ENCODE measurements at regions not wholly inside any gene's neighbourhood (a gene's known extent, or its start where the extent isn't known, plus 50 kb on each side); places are given as distances from the start of the nearest gene placed in this dataset.

DNA sequence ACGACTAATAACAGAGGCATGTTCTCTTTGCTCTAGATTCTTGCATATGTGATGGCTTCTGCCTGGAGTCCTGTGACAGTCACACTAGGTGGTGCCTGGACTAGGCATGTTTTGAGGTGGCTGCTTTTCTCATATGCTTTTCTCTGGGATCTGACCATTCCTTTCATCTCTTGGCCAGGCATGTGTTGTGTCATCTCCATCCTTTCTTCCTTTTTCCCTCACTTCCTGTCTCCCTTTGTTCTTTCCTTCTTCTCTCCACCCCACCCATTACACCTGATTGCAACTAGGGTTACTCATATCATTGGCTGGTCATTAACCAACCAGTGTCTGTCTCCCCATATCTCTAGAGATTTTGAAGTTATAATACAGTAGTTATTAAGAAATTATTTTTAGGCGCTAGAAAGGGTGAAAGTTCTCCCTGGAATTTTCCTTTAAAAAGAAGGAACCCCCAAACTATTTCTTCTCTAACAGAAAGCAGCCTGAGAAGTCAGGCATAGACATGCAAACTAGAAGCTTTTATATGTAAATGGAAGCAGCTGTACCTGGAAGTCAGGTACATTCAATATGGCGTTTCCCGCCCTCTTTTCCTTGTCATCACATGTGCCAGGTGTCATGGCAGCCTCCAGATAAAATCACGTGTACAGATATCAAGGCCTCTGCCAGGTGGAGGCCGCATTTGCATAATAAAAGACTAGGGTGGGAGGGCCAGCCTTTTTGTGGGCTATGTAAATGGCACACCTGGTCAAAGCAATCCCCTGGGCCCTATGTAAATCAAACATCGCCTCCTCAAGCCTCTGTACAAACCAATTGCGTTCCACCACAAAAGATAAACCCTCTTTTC lies 220.4 kb upstream of the MEX3C start:
- H3K4me1 Mint-ChIP-seq: no peaks in the 10 kb centered on the region
- no peak for DNase-seq
- H4K20me1 ChIP-seq (ENCODE audit: insufficient read depth, low read length): no peaks in the 10 kb centered on the region
- no peaks in the 10 kb centered on the region for H3K4me1 ChIP-seq (ENCODE audit: control insufficient read depth in 1 of 2, insufficient read depth in 2 of 2, low read length in 2 of 2)
- no peaks in the 10 kb centered on the region for H3K36me3 Mint-ChIP-seq
- H3K36me3 ChIP-seq (replicated peaks in 1 of 2; ENCODE audit: control insufficient read depth in 1 of 2, insufficient read depth in 2 of 2, low read length in 2 of 2): no peaks in the 10 kb centered on the region
- TF ChIP-seq, protein P1, sequence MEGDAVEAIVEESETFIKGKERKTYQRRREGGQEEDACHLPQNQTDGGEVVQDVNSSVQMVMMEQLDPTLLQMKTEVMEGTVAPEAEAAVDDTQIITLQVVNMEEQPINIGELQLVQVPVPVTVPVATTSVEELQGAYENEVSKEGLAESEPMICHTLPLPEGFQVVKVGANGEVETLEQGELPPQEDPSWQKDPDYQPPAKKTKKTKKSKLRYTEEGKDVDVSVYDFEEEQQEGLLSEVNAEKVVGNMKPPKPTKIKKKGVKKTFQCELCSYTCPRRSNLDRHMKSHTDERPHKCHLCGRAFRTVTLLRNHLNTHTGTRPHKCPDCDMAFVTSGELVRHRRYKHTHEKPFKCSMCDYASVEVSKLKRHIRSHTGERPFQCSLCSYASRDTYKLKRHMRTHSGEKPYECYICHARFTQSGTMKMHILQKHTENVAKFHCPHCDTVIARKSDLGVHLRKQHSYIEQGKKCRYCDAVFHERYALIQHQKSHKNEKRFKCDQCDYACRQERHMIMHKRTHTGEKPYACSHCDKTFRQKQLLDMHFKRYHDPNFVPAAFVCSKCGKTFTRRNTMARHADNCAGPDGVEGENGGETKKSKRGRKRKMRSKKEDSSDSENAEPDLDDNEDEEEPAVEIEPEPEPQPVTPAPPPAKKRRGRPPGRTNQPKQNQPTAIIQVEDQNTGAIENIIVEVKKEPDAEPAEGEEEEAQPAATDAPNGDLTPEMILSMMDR (IDR thresholded peaks at IDR 0.05): no peak
- H3K4me2 ChIP-seq (replicated peaks; ENCODE audit: extremely low read depth, low read length, poor library complexity, severe bottlenecking): no peak overlapping the region
- intact Hi-C loops (cut with micrococcal nuclease): no loop called here
- H3K27ac ChIP-seq (ENCODE audit: low read depth in 1 of 2, low read length in 2 of 2): no peak overlapping the region
- peaks cover 0 to 4% (median 2%) of the 10 kb centered on the region in 3 donors for H3K27me3 Mint-ChIP-seq (ENCODE audit: low read depth in 3 of 3)
- H3K9me3 Mint-ChIP-seq: peaks cover 0 to 7% (median 0%) of the 10 kb centered on the region in 7 donors
- H3K27me3 ChIP-seq (ENCODE audit: control insufficient read depth in 2 of 2, insufficient read depth in 2 of 2, low read length in 2 of 2): no peaks in the 10 kb centered on the region
- no peaks in the 10 kb centered on the region for H3K9me3 ChIP-seq (replicated peaks in 1 of 2; ENCODE audit: control insufficient read depth in 1 of 2, insufficient read depth in 1 of 2, low read length in 2 of 2)
- no peaks in the 10 kb centered on the region for H3K79me2 ChIP-seq (ENCODE audit: insufficient read depth, low read length)
- no peak overlapping the region for H3K4me3 Mint-ChIP-seq
- 100% methylated on average over 5 of the region's 8 CpGs for whole genome bisulfite sequencing (ENCODE audit: insufficient coverage)
- H3K4me3 ChIP-seq (replicated peaks in 1 of 3; ENCODE audit: low read depth in 2 of 3, low read length in 3 of 3): no peak overlapping the region
- no peak overlapping the region for H3K27ac Mint-ChIP-seq
- H2AFZ ChIP-seq (ENCODE audit: insufficient read depth, low read depth, low read length, poor library complexity, severe bottlenecking): no peak overlapping the region
- no peak overlapping the region for H3K9ac ChIP-seq (ENCODE audit: insufficient read depth, low read length, poor library complexity, severe bottlenecking)

DNA sequence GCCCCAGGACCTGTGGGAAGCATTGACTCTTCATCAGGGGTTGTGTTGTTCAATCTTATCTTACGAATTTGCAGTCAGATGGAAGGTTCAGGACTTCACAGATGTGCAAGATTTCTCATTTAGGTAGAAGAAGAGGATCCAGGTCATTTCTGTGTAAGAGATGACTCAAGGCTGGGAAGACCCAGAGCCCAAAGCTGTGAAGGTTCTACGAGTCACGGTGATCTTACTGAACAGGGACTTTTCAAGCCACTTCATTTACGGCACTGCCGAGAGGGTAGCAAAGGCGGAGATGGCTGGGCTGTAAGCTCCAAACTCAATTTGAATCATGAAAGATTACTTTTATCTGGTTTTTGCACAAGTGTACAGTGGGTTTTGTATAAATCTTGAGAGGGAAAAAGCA lies 228.0 kb upstream of the MEX3C start:
- H3K4me1 ChIP-seq (ENCODE audit: control insufficient read depth in 1 of 2, insufficient read depth in 2 of 2, low read length in 2 of 2): no peaks in the 10 kb centered on the region
- TF ChIP-seq, protein P1 (IDR thresholded peaks at IDR 0.05): no peak
- DNase-seq: no peak
- H4K20me1 ChIP-seq (ENCODE audit: insufficient read depth, low read length): no peaks in the 10 kb centered on the region
- H3K36me3 Mint-ChIP-seq: no peaks in the 10 kb centered on the region
- no peak overlapping the region for H3K4me3 ChIP-seq (replicated peaks in 1 of 3; ENCODE audit: low read depth in 2 of 3, low read length in 3 of 3)
- H3K27ac Mint-ChIP-seq: no peak overlapping the region
- H3K4me3 Mint-ChIP-seq: no peak overlapping the region
- H3K27ac ChIP-seq (ENCODE audit: low read depth in 1 of 2, low read length in 2 of 2): no peak overlapping the region
- H3K27me3 ChIP-seq (ENCODE audit: control insufficient read depth in 2 of 2, insufficient read depth in 2 of 2, low read length in 2 of 2): no peaks in the 10 kb centered on the region
- 87% methylated on average over 6 of the region's 6 CpGs for WGBS (ENCODE audit: insufficient coverage)
- no peak overlapping the region for H3K9ac ChIP-seq (ENCODE audit: insufficient read depth, low read length, poor library complexity, severe bottlenecking)
- H3K9me3 Mint-ChIP-seq: peaks cover 0 to 10% (median 0%) of the 10 kb centered on the region in 7 donors
- no peaks in the 10 kb centered on the region for H3K4me1 Mint-ChIP-seq
- no peaks in the 10 kb centered on the region for H3K36me3 ChIP-seq (replicated peaks in 1 of 2; ENCODE audit: control insufficient read depth in 1 of 2, insufficient read depth in 2 of 2, low read length in 2 of 2)
- intact Hi-C loops (cut with micrococcal nuclease): no loop called here
- no peak overlapping the region for H2AFZ ChIP-seq (ENCODE audit: insufficient read depth, low read depth, low read length, poor library complexity, severe bottlenecking)
- H3K4me2 ChIP-seq (replicated peaks; ENCODE audit: extremely low read depth, low read length, poor library complexity, severe bottlenecking): no peak overlapping the region
- no peaks in the 10 kb centered on the region for H3K79me2 ChIP-seq (ENCODE audit: insufficient read depth, low read length)
- no peaks in the 10 kb centered on the region for H3K9me3 ChIP-seq (replicated peaks in 1 of 2; ENCODE audit: control insufficient read depth in 1 of 2, insufficient read depth in 1 of 2, low read length in 2 of 2)
- H3K27me3 Mint-ChIP-seq (ENCODE audit: low read depth in 3 of 3): peaks cover 0 to 1% (median 0%) of the 10 kb centered on the region in 3 donors

All from CD14-positive monocyte (primary cell).